Gastroesophageal sphincter (tissue), 3 donors: ENCODE measurements at regions not wholly inside any gene's neighbourhood (a gene's known extent, or its start where the extent isn't known, plus 50 kb on each side); places are given as distances from the start of the nearest gene placed in this dataset.

ENCODE experiments used
- EP300 ChIP-seq: sonication (generic); formaldehyde crosslinking; IDR thresholded peaks from one replicate; pipeline ENCODE4 v1.6.1; 2017; ENCODE audit warnings: antibody characterized with exemption, mild to moderate bottlenecking
- POLR2A ChIP-seq, 2 donors: fragments of 450-650 bp; IDR thresholded peaks; one replicate each; pipeline ENCODE4 v1.6.1; 2017; ENCODE audit warnings: antibody characterized with exemption in 2 of 2, mild to moderate bottlenecking in 2 of 2, moderate library complexity in 1 of 2
- POLR2AphosphoS5 ChIP-seq: sonication (generic); formaldehyde crosslinking; IDR thresholded peaks from one replicate; pipeline ENCODE4 v1.6.1; 2017; ENCODE audit warnings: antibody characterized with exemption
- TF ChIP-seq, protein P1 (sequence below), 4 experiments: fragments of 200-600 bp in 2 of 4; fragments of 450-650 bp in 2 of 4; sonication (generic) in 1 of 4; IDR thresholded peaks; one replicate each; pipeline ENCODE4 v1.5.1; 2017 to 2019; ENCODE audit warnings: antibody characterized with exemption in 4 of 4, mild to moderate bottlenecking in 2 of 4, moderate library complexity in 2 of 4

DNA sequence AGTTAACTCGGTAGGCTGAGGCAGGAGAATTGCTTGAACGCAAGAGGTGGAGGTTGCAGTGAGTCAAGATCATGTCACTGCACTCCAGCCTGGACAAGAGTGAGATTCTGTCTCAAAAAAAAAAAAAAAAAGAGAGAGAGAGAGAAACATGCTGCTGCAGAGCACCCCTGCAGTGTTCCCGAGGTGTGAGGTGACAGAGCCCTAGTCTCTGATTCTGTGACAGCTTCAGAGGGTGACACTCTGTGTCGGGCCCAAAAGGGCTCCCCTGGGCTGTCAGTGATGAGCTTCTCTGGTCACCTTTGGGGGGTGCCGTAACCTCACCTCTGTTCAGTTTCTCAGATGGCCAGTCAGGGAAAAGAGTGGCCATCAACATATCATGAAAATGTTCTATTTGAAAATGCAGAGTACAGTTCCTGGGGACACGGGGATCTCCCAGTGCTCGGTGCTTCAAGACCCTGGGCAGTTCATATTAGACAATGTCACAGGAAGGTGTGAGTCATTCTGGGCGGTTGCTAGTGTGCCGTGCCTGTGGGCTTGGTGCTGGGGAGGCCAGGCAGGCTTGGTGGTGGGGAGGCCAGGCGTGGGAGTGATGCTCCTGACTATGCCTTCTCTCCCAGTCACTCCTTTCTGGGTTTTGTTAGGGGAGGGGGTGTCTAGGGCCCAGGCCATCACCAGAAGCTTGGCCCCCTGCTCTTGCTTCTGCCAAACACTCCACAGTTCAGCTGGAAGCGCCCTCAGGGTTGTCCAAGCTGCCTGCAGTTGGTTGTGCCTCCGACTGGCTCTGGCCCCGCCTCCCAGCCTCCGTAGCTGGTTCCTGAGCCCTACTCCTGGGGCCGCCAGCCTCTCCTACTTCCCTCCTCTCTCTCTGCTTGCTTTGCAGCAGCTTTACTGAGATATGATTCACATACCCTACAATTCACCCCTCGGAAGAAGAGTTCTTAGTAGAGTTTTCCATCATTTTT lies 52.5 kb upstream of the CLDN5 start:
- TF ChIP-seq, protein P1, sequence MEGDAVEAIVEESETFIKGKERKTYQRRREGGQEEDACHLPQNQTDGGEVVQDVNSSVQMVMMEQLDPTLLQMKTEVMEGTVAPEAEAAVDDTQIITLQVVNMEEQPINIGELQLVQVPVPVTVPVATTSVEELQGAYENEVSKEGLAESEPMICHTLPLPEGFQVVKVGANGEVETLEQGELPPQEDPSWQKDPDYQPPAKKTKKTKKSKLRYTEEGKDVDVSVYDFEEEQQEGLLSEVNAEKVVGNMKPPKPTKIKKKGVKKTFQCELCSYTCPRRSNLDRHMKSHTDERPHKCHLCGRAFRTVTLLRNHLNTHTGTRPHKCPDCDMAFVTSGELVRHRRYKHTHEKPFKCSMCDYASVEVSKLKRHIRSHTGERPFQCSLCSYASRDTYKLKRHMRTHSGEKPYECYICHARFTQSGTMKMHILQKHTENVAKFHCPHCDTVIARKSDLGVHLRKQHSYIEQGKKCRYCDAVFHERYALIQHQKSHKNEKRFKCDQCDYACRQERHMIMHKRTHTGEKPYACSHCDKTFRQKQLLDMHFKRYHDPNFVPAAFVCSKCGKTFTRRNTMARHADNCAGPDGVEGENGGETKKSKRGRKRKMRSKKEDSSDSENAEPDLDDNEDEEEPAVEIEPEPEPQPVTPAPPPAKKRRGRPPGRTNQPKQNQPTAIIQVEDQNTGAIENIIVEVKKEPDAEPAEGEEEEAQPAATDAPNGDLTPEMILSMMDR (IDR thresholded peaks at IDR 0.05) = no peak
- TF ChIP-seq POLR2A (IDR thresholded peaks at IDR 0.05) (no peak), EP300 (no peak), POLR2AphosphoS5 (no peak)
